ENCODE measurements at regions not wholly inside any gene's neighbourhood (a gene's known extent, or its start where the extent isn't known, plus 50 kb on each side); places are given as distances from the start of the nearest gene placed in this dataset.

DNA sequence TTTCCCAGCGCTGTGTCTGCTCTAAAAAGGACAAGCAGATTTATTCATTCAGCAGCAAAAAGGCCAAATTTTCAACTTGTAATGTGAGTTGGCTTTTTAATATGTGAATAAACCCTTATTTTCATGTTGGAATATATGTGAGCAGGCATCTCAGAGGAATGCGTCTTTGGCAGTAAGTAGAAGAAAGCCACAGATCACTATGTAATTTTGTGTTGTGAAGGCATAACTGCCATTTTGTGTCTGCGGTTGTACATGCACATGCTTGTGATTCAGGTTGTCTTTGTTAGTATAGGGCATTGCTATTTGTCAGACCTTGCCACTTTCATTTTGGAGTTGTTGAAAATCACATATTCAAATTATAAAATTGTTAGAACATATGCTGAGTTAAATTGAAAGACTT is 398.8 kb upstream of the RGS6 start:
- TF ChIP-seq, protein P1, sequence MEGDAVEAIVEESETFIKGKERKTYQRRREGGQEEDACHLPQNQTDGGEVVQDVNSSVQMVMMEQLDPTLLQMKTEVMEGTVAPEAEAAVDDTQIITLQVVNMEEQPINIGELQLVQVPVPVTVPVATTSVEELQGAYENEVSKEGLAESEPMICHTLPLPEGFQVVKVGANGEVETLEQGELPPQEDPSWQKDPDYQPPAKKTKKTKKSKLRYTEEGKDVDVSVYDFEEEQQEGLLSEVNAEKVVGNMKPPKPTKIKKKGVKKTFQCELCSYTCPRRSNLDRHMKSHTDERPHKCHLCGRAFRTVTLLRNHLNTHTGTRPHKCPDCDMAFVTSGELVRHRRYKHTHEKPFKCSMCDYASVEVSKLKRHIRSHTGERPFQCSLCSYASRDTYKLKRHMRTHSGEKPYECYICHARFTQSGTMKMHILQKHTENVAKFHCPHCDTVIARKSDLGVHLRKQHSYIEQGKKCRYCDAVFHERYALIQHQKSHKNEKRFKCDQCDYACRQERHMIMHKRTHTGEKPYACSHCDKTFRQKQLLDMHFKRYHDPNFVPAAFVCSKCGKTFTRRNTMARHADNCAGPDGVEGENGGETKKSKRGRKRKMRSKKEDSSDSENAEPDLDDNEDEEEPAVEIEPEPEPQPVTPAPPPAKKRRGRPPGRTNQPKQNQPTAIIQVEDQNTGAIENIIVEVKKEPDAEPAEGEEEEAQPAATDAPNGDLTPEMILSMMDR (IDR thresholded peaks at IDR 0.05 in 4 of 5, conservative IDR thresholded peaks at IDR 0.05 in 1 of 5): no peak
- TF ChIP-seq POLR2A (IDR thresholded peaks at IDR 0.05): no peak

All from gastrocnemius medialis (tissue), 4 donors.